ENCODE measurements at regions not wholly inside any gene's neighbourhood (a gene's known extent, or its start where the extent isn't known, plus 50 kb on each side); places are given as distances from the start of the nearest gene placed in this dataset.

DNA sequence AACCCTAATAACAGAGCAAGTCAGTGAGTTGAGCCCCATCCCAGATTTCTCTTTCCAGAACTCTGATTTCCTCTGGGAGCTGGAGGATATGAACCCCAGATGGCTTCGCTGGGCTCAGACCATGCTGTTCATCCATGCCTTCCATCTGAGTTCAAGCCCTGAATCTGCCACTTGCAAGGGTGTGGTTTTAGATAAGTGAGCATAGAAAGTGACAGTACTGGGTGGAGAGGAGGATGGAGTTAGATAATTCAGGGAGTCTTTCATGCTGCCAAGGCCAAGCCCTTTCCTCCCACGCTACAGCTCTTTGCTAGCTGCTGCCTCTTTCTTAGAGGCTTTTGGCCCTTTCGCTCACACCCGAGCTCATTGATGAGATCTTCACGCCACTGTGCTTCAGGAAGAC, 57.2 kb upstream of the MAFB start:
- TF ChIP-seq, protein P1, sequence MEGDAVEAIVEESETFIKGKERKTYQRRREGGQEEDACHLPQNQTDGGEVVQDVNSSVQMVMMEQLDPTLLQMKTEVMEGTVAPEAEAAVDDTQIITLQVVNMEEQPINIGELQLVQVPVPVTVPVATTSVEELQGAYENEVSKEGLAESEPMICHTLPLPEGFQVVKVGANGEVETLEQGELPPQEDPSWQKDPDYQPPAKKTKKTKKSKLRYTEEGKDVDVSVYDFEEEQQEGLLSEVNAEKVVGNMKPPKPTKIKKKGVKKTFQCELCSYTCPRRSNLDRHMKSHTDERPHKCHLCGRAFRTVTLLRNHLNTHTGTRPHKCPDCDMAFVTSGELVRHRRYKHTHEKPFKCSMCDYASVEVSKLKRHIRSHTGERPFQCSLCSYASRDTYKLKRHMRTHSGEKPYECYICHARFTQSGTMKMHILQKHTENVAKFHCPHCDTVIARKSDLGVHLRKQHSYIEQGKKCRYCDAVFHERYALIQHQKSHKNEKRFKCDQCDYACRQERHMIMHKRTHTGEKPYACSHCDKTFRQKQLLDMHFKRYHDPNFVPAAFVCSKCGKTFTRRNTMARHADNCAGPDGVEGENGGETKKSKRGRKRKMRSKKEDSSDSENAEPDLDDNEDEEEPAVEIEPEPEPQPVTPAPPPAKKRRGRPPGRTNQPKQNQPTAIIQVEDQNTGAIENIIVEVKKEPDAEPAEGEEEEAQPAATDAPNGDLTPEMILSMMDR (IDR thresholded peaks at IDR 0.05; ENCODE audit: poor library complexity): no peak
- TF ChIP-seq EZH2phosphoT487 (IDR thresholded peaks at IDR 0.05; ENCODE audit: low read depth, severe bottlenecking, unreplicated experiment) (no peak), EZH2 (IDR thresholded peaks at IDR 0.05; ENCODE audit: borderline replicate concordance) (no peak)

Data from hepatocyte (in vitro differentiated cells).